Right lobe of liver (tissue), 4 donors: ENCODE measurements at regions not wholly inside any gene's neighbourhood (a gene's known extent, or its start where the extent isn't known, plus 50 kb on each side); places are given as distances from the start of the nearest gene placed in this dataset.

Experiments
- POLR2A ChIP-seq: fragments of 450-650 bp; IDR thresholded peaks from one replicate; pipeline ENCODE4 v1.6.1; 2017; ENCODE audit warnings: antibody characterized with exemption, mild to moderate bottlenecking
- TF ChIP-seq, protein P1 (sequence below), 4 donors: fragments of 200-600 bp in 3 of 4; fragments of 450-650 bp in 1 of 4; IDR thresholded peaks; one replicate each; pipeline versions ENCODE4 v1.5.1 to v1.8.0; 2016 to 2022; ENCODE audit warnings: antibody characterized with exemption in 4 of 4, mild to moderate bottlenecking in 2 of 4
- donor health status: DM: no; HTN: no; CAD: no.
- donor health status: DM: no; HTN: no; CAD: no.
- donor health status: DM: no; HTN: yes; CAD: no.

DNA sequence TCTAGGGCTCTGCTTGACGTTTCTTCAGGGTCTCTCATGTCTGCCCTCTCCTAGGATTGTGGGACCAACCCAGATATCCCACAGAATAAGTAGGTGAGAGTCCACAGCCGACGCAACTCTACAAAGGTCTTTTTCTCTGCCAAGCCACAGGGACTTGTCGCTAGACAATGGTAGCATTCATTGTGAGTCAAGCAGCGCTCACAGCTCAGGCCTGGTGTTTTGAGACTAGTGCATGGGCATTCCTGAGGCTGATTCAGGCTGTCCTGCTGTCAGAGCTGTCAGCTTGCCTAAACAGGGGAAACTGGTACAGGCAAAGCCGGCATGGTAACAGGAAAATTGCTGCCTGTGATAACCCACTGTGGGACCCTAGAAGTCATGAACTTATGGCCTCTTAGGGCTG is 610.6 kb upstream of the TSPY4 start:
- TF ChIP-seq, protein P1, sequence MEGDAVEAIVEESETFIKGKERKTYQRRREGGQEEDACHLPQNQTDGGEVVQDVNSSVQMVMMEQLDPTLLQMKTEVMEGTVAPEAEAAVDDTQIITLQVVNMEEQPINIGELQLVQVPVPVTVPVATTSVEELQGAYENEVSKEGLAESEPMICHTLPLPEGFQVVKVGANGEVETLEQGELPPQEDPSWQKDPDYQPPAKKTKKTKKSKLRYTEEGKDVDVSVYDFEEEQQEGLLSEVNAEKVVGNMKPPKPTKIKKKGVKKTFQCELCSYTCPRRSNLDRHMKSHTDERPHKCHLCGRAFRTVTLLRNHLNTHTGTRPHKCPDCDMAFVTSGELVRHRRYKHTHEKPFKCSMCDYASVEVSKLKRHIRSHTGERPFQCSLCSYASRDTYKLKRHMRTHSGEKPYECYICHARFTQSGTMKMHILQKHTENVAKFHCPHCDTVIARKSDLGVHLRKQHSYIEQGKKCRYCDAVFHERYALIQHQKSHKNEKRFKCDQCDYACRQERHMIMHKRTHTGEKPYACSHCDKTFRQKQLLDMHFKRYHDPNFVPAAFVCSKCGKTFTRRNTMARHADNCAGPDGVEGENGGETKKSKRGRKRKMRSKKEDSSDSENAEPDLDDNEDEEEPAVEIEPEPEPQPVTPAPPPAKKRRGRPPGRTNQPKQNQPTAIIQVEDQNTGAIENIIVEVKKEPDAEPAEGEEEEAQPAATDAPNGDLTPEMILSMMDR (IDR thresholded peaks at IDR 0.05) = no peak
- no peak for TF ChIP-seq POLR2A
